SK-N-SH (cell line): ENCODE measurements at regions not wholly inside any gene's neighbourhood (a gene's known extent, or its start where the extent isn't known, plus 50 kb on each side); places are given as distances from the start of the nearest gene placed in this dataset.

ENCODE experiments used
- POLR2AphosphoS5 ChIP-seq: IDR thresholded peaks from 2 replicates; pipeline ENCODE4 v1.6.1; 2012; ENCODE audit warnings: low read depth, low read length
- RAD21 ChIP-seq: IDR thresholded peaks from 2 replicates; pipeline ENCODE4 v1.6.1; 2012; ENCODE audit warnings: mild to moderate bottlenecking, low read length
- YY1 ChIP-seq: IDR thresholded peaks from 2 replicates; pipeline ENCODE4 v1.4.0; 2012; ENCODE audit warnings: low read depth, mild to moderate bottlenecking

GRCh38 chr10:52571516-52572182 lies 200.9 kb downstream of the MBL2 start:
- TF ChIP-seq RAD21 (no peak), YY1 (no peak), POLR2AphosphoS5 (no peak)
